CD4-positive, alpha-beta T cell (primary cell): ENCODE measurements at regions not wholly inside any gene's neighbourhood (a gene's known extent, or its start where the extent isn't known, plus 50 kb on each side); places are given as distances from the start of the nearest gene placed in this dataset.

Source experiments
- ATAC-seq: fragments of 200-7000 bp; cut with Tn5 transposase; one replicate; pipeline ENCODE4 v1.10.0; 2022; ENCODE audit warnings: mild to moderate bottlenecking; ENCODE audit not compliant: poor library complexity
- CTCF ChIA-PET: fragments of 350-600 bp; sonication (Branson Sonifier 250); formaldehyde crosslinking; loops from one replicate; lab custom pipeline; 2021; ENCODE audit warnings: antibody characterized with exemption, inconsistent platforms; lab: Charles Lee
- POLR2A ChIA-PET: fragments of 350-600 bp; sonication (Branson Sonifier 250); formaldehyde crosslinking; loops from one replicate; lab custom pipeline; 2021; ENCODE audit warnings: antibody characterized with exemption, inconsistent platforms; lab: Charles Lee
- DNase-seq, 14 experiments: peaks; one replicate each; pipeline ENCODE4 v3.0.0-alpha.2; 2013 to 2020; ENCODE audit warnings: mixed read lengths in 2 of 14
- H3K27ac ChIP-seq, 2 donors: one replicate each; pipeline versions ENCODE4 v1.5.1 to v1.7.0; 2013; ENCODE audit warnings: low read length in 2 of 2, low read depth in 1 of 2, mild to moderate bottlenecking in 1 of 2
- H3K27me3 ChIP-seq, 2 experiments: 1 replicate in 1 of 2; 2 replicates in 1 of 2; pipeline versions ENCODE4 v1.6.1 to v1.7.0; 2013; ENCODE audit warnings: low read length in 2 of 2, control low read depth in 1 of 2, mild to moderate bottlenecking in 1 of 2, moderate library complexity in 1 of 2; ENCODE audit not compliant: insufficient read depth in 2 of 2, control insufficient read depth in 1 of 2
- H3K36me3 ChIP-seq: one replicate; pipeline ENCODE4 v1.6.1; 2013; ENCODE audit warnings: low read length, control low read depth; ENCODE audit not compliant: insufficient read depth
- H3K4me1 ChIP-seq: one replicate; pipeline ENCODE4 v1.6.1; 2013; ENCODE audit warnings: low read length, control low read depth; ENCODE audit not compliant: insufficient read depth
- H3K4me3 ChIP-seq: one replicate; pipeline ENCODE4 v1.5.1; 2013; ENCODE audit warnings: mild to moderate bottlenecking, low read length, moderate library complexity
- H3K9me3 ChIP-seq, 2 experiments: 1 replicate in 1 of 2; 2 replicates in 1 of 2; pipeline versions ENCODE4 v1.6.1 to v1.7.0; 2013; ENCODE audit warnings: low read length in 2 of 2, mild to moderate bottlenecking in 2 of 2, control low read depth in 1 of 2, moderate library complexity in 1 of 2; ENCODE audit not compliant: control insufficient read depth in 1 of 2, insufficient read depth in 1 of 2
- H3K27ac Mint-ChIP-seq: one replicate; pipeline ENCODE4 v1.8.0; 2020; ENCODE audit warnings: mixed read lengths
- H3K27me3 Mint-ChIP-seq: one replicate; pipeline ENCODE4 v1.8.0; 2021; ENCODE audit warnings: mixed read lengths
- H3K36me3 Mint-ChIP-seq: one replicate; pipeline ENCODE4 v1.8.0; 2021; ENCODE audit warnings: low read depth, mixed read lengths
- H3K4me1 Mint-ChIP-seq: one replicate; pipeline ENCODE4 v1.8.0; 2021; ENCODE audit warnings: low read depth, mixed read lengths
- H3K4me3 Mint-ChIP-seq: one replicate; pipeline ENCODE4 v1.8.0; 2020; ENCODE audit warnings: mild to moderate bottlenecking, mixed read lengths
- H3K9me3 Mint-ChIP-seq: one replicate; pipeline ENCODE4 v1.8.0; 2020; ENCODE audit warnings: mixed read lengths
- CTCF ChIP-seq: fragments of 200-600 bp; IDR thresholded peaks from one replicate; pipeline ENCODE4 v1.8.0; 2022; ENCODE audit warnings: antibody characterized with exemption, mild to moderate bottlenecking
- intact Hi-C, 2 experiments: fragments of 100-400 bp; cut with DNase I in 1 of 2; cut with micrococcal nuclease in 1 of 2; formaldehyde crosslinking; loops; one replicate each; pipeline versions ENCODE4 v1.15.1 to v1.9.0; 2023 to 2025; cut with DNase I, micrococcal nuclease

- CTCF ChIA-PET: no interaction called here
- DNase-seq: no peak
- no peak overlapping the region for H3K4me3 Mint-ChIP-seq
Observed at GRCh38 chr1:72846476-72847278, 564.3 kb upstream of the NEGR1 start.

GRCh38 chr1:72845981-72846380, 563.6 kb upstream of the NEGR1 start:
- Histone ChIP-seq H3K4me1 (no peaks in the 10 kb centered on the region), H3K36me3 (no peaks in the 10 kb centered on the region), H3K9me3 (no peaks in the 10 kb centered on the region), H3K27ac (no peak overlapping the region), H3K4me3 (no peak overlapping the region), H3K27me3 (no peaks in the 10 kb centered on the region)
- H3K4me1 Mint-ChIP-seq: no peaks in the 10 kb centered on the region
- POLR2A ChIA-PET: no interaction called here
- no peak for TF ChIP-seq CTCF
- H3K36me3 Mint-ChIP-seq: no peaks in the 10 kb centered on the region
- no peak overlapping the region for H3K4me3 Mint-ChIP-seq
- intact Hi-C loops: no loop called here
- H3K27me3 Mint-ChIP-seq: no peaks in the 10 kb centered on the region
- ATAC-seq (no peak), DNase-seq (no peak)
- peaks cover 10% of the 10 kb centered on the region for H3K9me3 Mint-ChIP-seq
- H3K27ac Mint-ChIP-seq: no peak overlapping the region
- CTCF ChIA-PET: no interaction called here

More at GRCh38 chr1:72846476-72847278, 564.3 kb upstream of the NEGR1 start:
- H3K27ac Mint-ChIP-seq: no peak overlapping the region
- Histone ChIP-seq H3K27ac (no peak overlapping the region), H3K4me3 (no peak overlapping the region), H3K9me3 (no peaks in the 10 kb centered on the region), H3K4me1 (no peaks in the 10 kb centered on the region), H3K36me3 (no peaks in the 10 kb centered on the region), H3K27me3 (no peaks in the 10 kb centered on the region)
- TF ChIP-seq CTCF: no peak
- H3K9me3 Mint-ChIP-seq: peaks cover 11% of the 10 kb centered on the region
- H3K36me3 Mint-ChIP-seq: no peaks in the 10 kb centered on the region
- intact Hi-C loops: no loop called here
- no peak for ATAC-seq
- POLR2A ChIA-PET: no interaction called here
- no peaks in the 10 kb centered on the region for H3K4me1 Mint-ChIP-seq
- H3K27me3 Mint-ChIP-seq: no peaks in the 10 kb centered on the region

GRCh38 chr1:72845381-72845780, 563.0 kb upstream of the NEGR1 start:
- H3K4me3 Mint-ChIP-seq: no peak overlapping the region
- CTCF ChIA-PET: no interaction called here
- no peaks in the 10 kb centered on the region for H3K36me3 Mint-ChIP-seq

More at GRCh38 chr1:72845381-72845780, 563.0 kb upstream of the NEGR1 start:
- Histone ChIP-seq H3K27me3 (no peaks in the 10 kb centered on the region), H3K9me3 (no peaks in the 10 kb centered on the region), H3K36me3 (no peaks in the 10 kb centered on the region), H3K4me3 (no peak overlapping the region), H3K27ac (no peak overlapping the region), H3K4me1 (no peaks in the 10 kb centered on the region)
- TF ChIP-seq CTCF: no peak
- no peaks in the 10 kb centered on the region for H3K27me3 Mint-ChIP-seq
- intact Hi-C loops: no loop called here
- no peaks in the 10 kb centered on the region for H3K4me1 Mint-ChIP-seq
- H3K27ac Mint-ChIP-seq: no peak overlapping the region
- POLR2A ChIA-PET: no interaction called here
- H3K9me3 Mint-ChIP-seq: peaks cover 11% of the 10 kb centered on the region
- DNase-seq (no peak), ATAC-seq (no peak)
